HepG2 (cell line): ENCODE measurements at regions not wholly inside any gene's neighbourhood (a gene's known extent, or its start where the extent isn't known, plus 50 kb on each side); places are given as distances from the start of the nearest gene placed in this dataset.

Experiments
- ATAC-seq: fragments of 200-7000 bp; cut with Tn5 transposase; 3 replicates; pipeline ENCODE4 v1.9.1; 2020; ENCODE audit warnings: mild to moderate bottlenecking, moderate library complexity
- BruUV-seq: library from RNA; stranded (reverse); fragments of 400-500 nt; replicated peaks from 2 replicates; lab custom pipeline; 2021; lab: Mats Ljungman, UMichigan
- CTCF ChIA-PET: fragments of 300-600 bp; formaldehyde crosslinking; extraction: SDS; loops from one replicate; lab custom pipeline; 2021; ENCODE audit warnings: low total read pairs, inconsistent platforms, low intra/inter-chr PET ratio; lab: Yijun Ruan, JAX
- POLR2A ChIA-PET: fragments of 350-600 bp; sonication (Branson Sonifier 250); formaldehyde crosslinking; loops from one replicate; lab custom pipeline; 2020; ENCODE audit warnings: antibody characterized with exemption, inconsistent platforms; lab: Yijun Ruan, JAX
- DNase-seq: peaks from one replicate; pipeline ENCODE4 v3.0.0-alpha.2; 2015; ENCODE audit warnings: low spot score
- FAIRE-seq: peaks from 3 replicates; lab custom pipeline; 2011; peaks lifted over from hg19 to GRCh38; lab: Jason Lieb, UNC
- H2AFZ ChIP-seq: one replicate; pipeline ENCODE4 v1.6.1; 2011; ENCODE audit warnings: low read length, inconsistent platforms
- H3K27ac ChIP-seq: fragments of 300-600 bp; 3 replicates; pipeline ENCODE4 v1.8.0; 2011; ENCODE audit warnings: mixed run types, mild to moderate bottlenecking, mixed read lengths, low read length, inconsistent platforms; ENCODE audit not compliant: insufficient read depth; ENCODE audit errors: extremely low read length
- H3K27me3 ChIP-seq, 2 experiments: fragments of 200-600 bp in 1 of 2; 2 replicates in 1 of 2; 3 replicates in 1 of 2; pipeline versions ENCODE4 v1.6.0 to v1.8.0; 2011; ENCODE audit warnings: low read length in 2 of 2, mild to moderate bottlenecking in 2 of 2, moderate library complexity in 2 of 2, inconsistent platforms in 1 of 2; ENCODE audit not compliant: insufficient read depth in 2 of 2, control insufficient read depth in 1 of 2
- H3K36me3 ChIP-seq, 2 experiments: fragments of 200-600 bp in 1 of 2; replicated peaks in 1 of 2; 2 replicates in 1 of 2; 3 replicates in 1 of 2; pipeline versions ENCODE4 v1.5.1 to v1.8.0; 2011; ENCODE audit warnings: low read length in 2 of 2, inconsistent platforms in 1 of 2; ENCODE audit not compliant: insufficient read depth in 2 of 2, control insufficient read depth in 1 of 2
- H3K4me1 ChIP-seq: 2 replicates; pipeline ENCODE4 v1.5.1; 2012; ENCODE audit warnings: low read length, inconsistent platforms; ENCODE audit not compliant: insufficient read depth
- H3K4me2 ChIP-seq: 2 replicates; pipeline ENCODE4 v1.6.0; 2011; ENCODE audit warnings: low read depth, low read length, inconsistent platforms
- H3K4me3 ChIP-seq, 3 experiments: fragments of 200-600 bp in 1 of 3; sonication (generic), shearing (Covaris generic) in 1 of 3; replicated peaks in 1 of 3; 2 replicates each; pipeline ENCODE4 v1.5.1; 2011 to 2016; ENCODE audit warnings: low read length in 3 of 3, inconsistent platforms in 2 of 3, low read depth in 2 of 3, mild to moderate bottlenecking in 2 of 3, control low read depth in 1 of 3, mixed read lengths in 1 of 3; ENCODE audit not compliant: insufficient read depth in 1 of 3
- H3K79me2 ChIP-seq: one replicate; pipeline ENCODE4 v1.6.1; 2011; ENCODE audit warnings: low read length, inconsistent platforms; ENCODE audit not compliant: insufficient read depth
- H3K9ac ChIP-seq: 2 replicates; pipeline ENCODE4 v1.6.0; 2011; ENCODE audit warnings: mild to moderate bottlenecking, low read depth, low read length, inconsistent platforms; ENCODE audit not compliant: insufficient read depth
- H3K9me3 ChIP-seq: 2 replicates; pipeline ENCODE4 v1.5.1; 2012; ENCODE audit warnings: mild to moderate bottlenecking, low read length
- H4K20me1 ChIP-seq: 2 replicates; pipeline ENCODE4 v1.6.0; 2011; ENCODE audit warnings: inconsistent platforms, mild to moderate bottlenecking, low read length, moderate library complexity; ENCODE audit not compliant: insufficient read depth
- AKAP8 ChIP-seq: sonication (generic); formaldehyde crosslinking; IDR thresholded peaks from 2 replicates; pipeline ENCODE4 v1.5.1; 2020; ENCODE audit warnings: mild to moderate bottlenecking, missing genetic modification reagents
- ESRRA ChIP-seq: sonication (generic); formaldehyde crosslinking; IDR thresholded peaks from 2 replicates; pipeline ENCODE4 v1.5.1; 2020; ENCODE audit warnings: mild to moderate bottlenecking, low read depth, missing genetic modification reagents
- ETV6 ChIP-seq: sonication (generic); formaldehyde crosslinking; conservative IDR thresholded peaks from 2 replicates; pipeline ENCODE4 v1.4.0; 2020; ENCODE audit warnings: missing genetic modification reagents
- FOXJ3 ChIP-seq: sonication (generic); formaldehyde crosslinking; IDR thresholded peaks from 2 replicates; pipeline ENCODE4 v1.4.0; 2020; ENCODE audit warnings: missing genetic modification reagents, mild to moderate bottlenecking, borderline replicate concordance
- HNRNPL ChIP-seq: fragments of 200-400 bp; formaldehyde crosslinking; IDR thresholded peaks from 2 replicates; pipeline ENCODE4 v1.6.1; 2017; ENCODE audit warnings: mild to moderate bottlenecking, low read depth, low read length
- NFATC3 ChIP-seq: sonication (generic); formaldehyde crosslinking; IDR thresholded peaks from 2 replicates; pipeline ENCODE4 v1.5.1; 2020; ENCODE audit warnings: mild to moderate bottlenecking, missing genetic modification reagents
- PRPF4 ChIP-seq: fragments of 200-400 bp; formaldehyde crosslinking; IDR thresholded peaks from 2 replicates; pipeline ENCODE4 v1.6.1; 2016; ENCODE audit warnings: low read length, low read depth; ENCODE audit not compliant: poor library complexity, severe bottlenecking
- REPIN1 ChIP-seq: sonication (generic); formaldehyde crosslinking; IDR thresholded peaks from 2 replicates; pipeline ENCODE4 v1.8.0; 2022; ENCODE audit warnings: missing genetic modification reagents, low read depth, mild to moderate bottlenecking, borderline replicate concordance
- RXRB ChIP-seq: IDR thresholded peaks from 2 replicates; pipeline ENCODE4 v1.6.1; 2016; ENCODE audit warnings: borderline replicate concordance, missing genetic modification reagents, missing compliant biosample characterization
- SMAD9 ChIP-seq: sonication (generic); formaldehyde crosslinking; IDR thresholded peaks from 2 replicates; pipeline ENCODE4 v1.5.1; 2020; ENCODE audit warnings: mild to moderate bottlenecking, missing genetic modification reagents
- TAF15 ChIP-seq: fragments of 200-400 bp; formaldehyde crosslinking; IDR thresholded peaks from one replicate; pipeline ENCODE4 v1.6.1; 2018; ENCODE audit warnings: mild to moderate bottlenecking, low read depth, low read length; ENCODE audit not compliant: poor library complexity, severe bottlenecking
- TBP ChIP-seq: sonication (generic); formaldehyde crosslinking; IDR thresholded peaks from 2 replicates; pipeline ENCODE4 v1.5.0; 2020; ENCODE audit warnings: missing genetic modification reagents
- YEATS4 ChIP-seq: sonication (generic); formaldehyde crosslinking; IDR thresholded peaks from 2 replicates; pipeline ENCODE4 v1.4.0; 2020; ENCODE audit warnings: missing genetic modification reagents, borderline replicate concordance
- ZNF614 ChIP-seq: IDR thresholded peaks from 2 replicates; pipeline ENCODE4 v1.6.1; 2018; ENCODE audit warnings: missing biosample characterization, missing genetic modification reagents, inconsistent platforms, borderline replicate concordance
- ZNF629 ChIP-seq: sonication (generic); formaldehyde crosslinking; conservative IDR thresholded peaks from 2 replicates; pipeline ENCODE4 v1.5.0; 2020; ENCODE audit warnings: missing genetic modification reagents
- ZNF788 ChIP-seq: sonication (generic); formaldehyde crosslinking; IDR thresholded peaks from 2 replicates; pipeline ENCODE4 v1.5.0; 2020; ENCODE audit warnings: mild to moderate bottlenecking, missing genetic modification reagents, borderline replicate concordance
- WGBS: methylation state at CpG from one replicate; pipeline ENCODE4 v1.1.6; 2017; ENCODE audit warnings: low lambda C conversion rate; 5-methylcytosine and 5-hydroxymethylcytosine counted together
- in situ Hi-C: cut with HindIII; loops from 2 replicates; pipeline ENCODE4 v1.10.0; 2017; ENCODE audit warnings: low pct_unique_long_range_greater_than_20kb; ENCODE audit not compliant: extremely low pct_ligation_motif_present
- intact Hi-C: fragments of 100-400 bp; cut with micrococcal nuclease; formaldehyde crosslinking; loops from one replicate; pipeline ENCODE4 v1.10.0; 2022; ENCODE audit not compliant: unreplicated experiment
- TF ChIP-seq, protein P1 (sequence below), 2 experiments: fragments of 450-650 bp in 1 of 2; sonication (generic) in 1 of 2; formaldehyde crosslinking; IDR thresholded peaks; 2 replicates each; pipeline versions ENCODE4 v1.5.0 to v1.8.0; 2020 to 2022; ENCODE audit warnings: mild to moderate bottlenecking in 1 of 2, missing genetic modification reagents in 1 of 2
- TF ChIP-seq, protein P2 (sequence below): sonication (generic); formaldehyde crosslinking; IDR thresholded peaks from 2 replicates; pipeline ENCODE4 v1.8.1; 2023; ENCODE audit warnings: missing genetic modification reagents, inconsistent platforms, borderline replicate concordance
- TF ChIP-seq, protein P3 (sequence below): sonication (generic); formaldehyde crosslinking; IDR thresholded peaks from 2 replicates; pipeline ENCODE4 v1.5.1; 2020; ENCODE audit warnings: mild to moderate bottlenecking, missing genetic modification reagents, borderline replicate concordance

DNA sequence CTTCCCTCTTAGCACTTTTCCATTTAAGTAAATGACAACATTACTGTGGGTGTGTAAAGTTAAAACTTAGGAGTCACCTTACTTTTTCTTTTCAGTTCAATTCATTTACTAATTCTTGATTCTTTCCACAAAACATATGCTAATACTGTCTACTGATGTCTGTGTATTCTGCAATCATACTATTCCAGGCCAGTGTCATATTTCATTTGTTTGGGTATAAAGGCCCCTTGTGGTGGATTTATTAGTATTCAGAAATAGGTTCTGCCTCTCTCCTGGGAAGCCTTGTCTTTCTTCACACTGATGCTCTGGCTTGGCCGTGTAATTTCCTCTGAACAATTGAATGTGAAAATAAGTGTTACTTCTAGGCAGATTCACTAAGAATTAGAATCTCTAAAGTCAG, 621.9 kb upstream of the SPRY2 start:
- Histone ChIP-seq H2AFZ (no peak overlapping the region), H3K4me1 (no peaks in the 10 kb centered on the region), H3K4me3 (no peak overlapping the region), H3K9me3 (no peaks in the 10 kb centered on the region), H3K27me3 (no peaks in the 10 kb centered on the region), H3K79me2 (no peaks in the 10 kb centered on the region), H3K36me3 (no peaks in the 10 kb centered on the region), H4K20me1 (no peaks in the 10 kb centered on the region), H3K27ac (no peak overlapping the region)
- FAIRE-seq (no peak), ATAC-seq (no peak), DNase-seq (no peak)
- WGBS: 0% methylated on average over 1 of the region's 1 CpG
- BruUV-seq: no TSS peak
- intact Hi-C loops: no loop called here
- CTCF ChIA-PET: no interaction called here
- TF ChIP-seq REPIN1 (no peak), TAF15 (no peak), SMAD9 (CRISPR knock-in tag) (no peak), ZNF788 (CRISPR knock-in tag) (no peak), AKAP8 (no peak), ZNF614 (CRISPR knock-in tag) (no peak), YEATS4 (CRISPR knock-in tag) (no peak), NFATC3 (no peak), ESRRA (CRISPR knock-in tag) (no peak), FOXJ3 (CRISPR knock-in tag) (no peak), ZNF629 (CRISPR knock-in tag) (no peak), TBP (CRISPR knock-in tag) (no peak), HNRNPL (no peak), RXRB (CRISPR knock-in tag) (no peak), ETV6 (no peak), PRPF4 (no peak)
- TF ChIP-seq, protein P1, sequence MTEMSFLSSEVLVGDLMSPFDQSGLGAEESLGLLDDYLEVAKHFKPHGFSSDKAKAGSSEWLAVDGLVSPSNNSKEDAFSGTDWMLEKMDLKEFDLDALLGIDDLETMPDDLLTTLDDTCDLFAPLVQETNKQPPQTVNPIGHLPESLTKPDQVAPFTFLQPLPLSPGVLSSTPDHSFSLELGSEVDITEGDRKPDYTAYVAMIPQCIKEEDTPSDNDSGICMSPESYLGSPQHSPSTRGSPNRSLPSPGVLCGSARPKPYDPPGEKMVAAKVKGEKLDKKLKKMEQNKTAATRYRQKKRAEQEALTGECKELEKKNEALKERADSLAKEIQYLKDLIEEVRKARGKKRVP (CRISPR knock-in tag; IDR thresholded peaks at IDR 0.05): no peak
- TF ChIP-seq, protein P2, sequence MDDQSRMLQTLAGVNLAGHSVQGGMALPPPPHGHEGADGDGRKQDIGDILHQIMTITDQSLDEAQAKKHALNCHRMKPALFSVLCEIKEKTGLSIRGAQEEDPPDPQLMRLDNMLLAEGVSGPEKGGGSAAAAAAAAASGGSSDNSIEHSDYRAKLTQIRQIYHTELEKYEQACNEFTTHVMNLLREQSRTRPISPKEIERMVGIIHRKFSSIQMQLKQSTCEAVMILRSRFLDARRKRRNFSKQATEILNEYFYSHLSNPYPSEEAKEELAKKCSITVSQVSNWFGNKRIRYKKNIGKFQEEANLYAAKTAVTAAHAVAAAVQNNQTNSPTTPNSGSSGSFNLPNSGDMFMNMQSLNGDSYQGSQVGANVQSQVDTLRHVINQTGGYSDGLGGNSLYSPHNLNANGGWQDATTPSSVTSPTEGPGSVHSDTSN (CRISPR knock-in tag): no peak
- TF ChIP-seq, protein P3, sequence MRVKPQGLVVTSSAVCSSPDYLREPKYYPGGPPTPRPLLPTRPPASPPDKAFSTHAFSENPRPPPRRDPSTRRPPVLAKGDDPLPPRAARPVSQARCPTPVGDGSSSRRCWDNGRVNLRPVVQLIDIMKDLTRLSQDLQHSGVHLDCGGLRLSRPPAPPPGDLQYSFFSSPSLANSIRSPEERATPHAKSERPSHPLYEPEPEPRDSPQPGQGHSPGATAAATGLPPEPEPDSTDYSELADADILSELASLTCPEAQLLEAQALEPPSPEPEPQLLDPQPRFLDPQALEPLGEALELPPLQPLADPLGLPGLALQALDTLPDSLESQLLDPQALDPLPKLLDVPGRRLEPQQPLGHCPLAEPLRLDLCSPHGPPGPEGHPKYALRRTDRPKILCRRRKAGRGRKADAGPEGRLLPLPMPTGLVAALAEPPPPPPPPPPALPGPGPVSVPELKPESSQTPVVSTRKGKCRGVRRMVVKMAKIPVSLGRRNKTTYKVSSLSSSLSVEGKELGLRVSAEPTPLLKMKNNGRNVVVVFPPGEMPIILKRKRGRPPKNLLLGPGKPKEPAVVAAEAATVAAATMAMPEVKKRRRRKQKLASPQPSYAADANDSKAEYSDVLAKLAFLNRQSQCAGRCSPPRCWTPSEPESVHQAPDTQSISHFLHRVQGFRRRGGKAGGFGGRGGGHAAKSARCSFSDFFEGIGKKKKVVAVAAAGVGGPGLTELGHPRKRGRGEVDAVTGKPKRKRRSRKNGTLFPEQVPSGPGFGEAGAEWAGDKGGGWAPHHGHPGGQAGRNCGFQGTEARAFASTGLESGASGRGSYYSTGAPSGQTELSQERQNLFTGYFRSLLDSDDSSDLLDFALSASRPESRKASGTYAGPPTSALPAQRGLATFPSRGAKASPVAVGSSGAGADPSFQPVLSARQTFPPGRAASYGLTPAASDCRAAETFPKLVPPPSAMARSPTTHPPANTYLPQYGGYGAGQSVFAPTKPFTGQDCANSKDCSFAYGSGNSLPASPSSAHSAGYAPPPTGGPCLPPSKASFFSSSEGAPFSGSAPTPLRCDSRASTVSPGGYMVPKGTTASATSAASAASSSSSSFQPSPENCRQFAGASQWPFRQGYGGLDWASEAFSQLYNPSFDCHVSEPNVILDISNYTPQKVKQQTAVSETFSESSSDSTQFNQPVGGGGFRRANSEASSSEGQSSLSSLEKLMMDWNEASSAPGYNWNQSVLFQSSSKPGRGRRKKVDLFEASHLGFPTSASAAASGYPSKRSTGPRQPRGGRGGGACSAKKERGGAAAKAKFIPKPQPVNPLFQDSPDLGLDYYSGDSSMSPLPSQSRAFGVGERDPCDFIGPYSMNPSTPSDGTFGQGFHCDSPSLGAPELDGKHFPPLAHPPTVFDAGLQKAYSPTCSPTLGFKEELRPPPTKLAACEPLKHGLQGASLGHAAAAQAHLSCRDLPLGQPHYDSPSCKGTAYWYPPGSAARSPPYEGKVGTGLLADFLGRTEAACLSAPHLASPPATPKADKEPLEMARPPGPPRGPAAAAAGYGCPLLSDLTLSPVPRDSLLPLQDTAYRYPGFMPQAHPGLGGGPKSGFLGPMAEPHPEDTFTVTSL (CRISPR knock-in tag): no peak
- TF ChIP-seq, all 625 proteins: peak for 0
- no peak overlapping the region for H3K9ac ChIP-seq
- POLR2A ChIA-PET: no interaction called here
- in situ Hi-C loops: no loop called here
- no peak overlapping the region for H3K4me2 ChIP-seq
